ENCODE measurements at regions not wholly inside any gene's neighbourhood (a gene's known extent, or its start where the extent isn't known, plus 50 kb on each side); places are given as distances from the start of the nearest gene placed in this dataset.

DNA sequence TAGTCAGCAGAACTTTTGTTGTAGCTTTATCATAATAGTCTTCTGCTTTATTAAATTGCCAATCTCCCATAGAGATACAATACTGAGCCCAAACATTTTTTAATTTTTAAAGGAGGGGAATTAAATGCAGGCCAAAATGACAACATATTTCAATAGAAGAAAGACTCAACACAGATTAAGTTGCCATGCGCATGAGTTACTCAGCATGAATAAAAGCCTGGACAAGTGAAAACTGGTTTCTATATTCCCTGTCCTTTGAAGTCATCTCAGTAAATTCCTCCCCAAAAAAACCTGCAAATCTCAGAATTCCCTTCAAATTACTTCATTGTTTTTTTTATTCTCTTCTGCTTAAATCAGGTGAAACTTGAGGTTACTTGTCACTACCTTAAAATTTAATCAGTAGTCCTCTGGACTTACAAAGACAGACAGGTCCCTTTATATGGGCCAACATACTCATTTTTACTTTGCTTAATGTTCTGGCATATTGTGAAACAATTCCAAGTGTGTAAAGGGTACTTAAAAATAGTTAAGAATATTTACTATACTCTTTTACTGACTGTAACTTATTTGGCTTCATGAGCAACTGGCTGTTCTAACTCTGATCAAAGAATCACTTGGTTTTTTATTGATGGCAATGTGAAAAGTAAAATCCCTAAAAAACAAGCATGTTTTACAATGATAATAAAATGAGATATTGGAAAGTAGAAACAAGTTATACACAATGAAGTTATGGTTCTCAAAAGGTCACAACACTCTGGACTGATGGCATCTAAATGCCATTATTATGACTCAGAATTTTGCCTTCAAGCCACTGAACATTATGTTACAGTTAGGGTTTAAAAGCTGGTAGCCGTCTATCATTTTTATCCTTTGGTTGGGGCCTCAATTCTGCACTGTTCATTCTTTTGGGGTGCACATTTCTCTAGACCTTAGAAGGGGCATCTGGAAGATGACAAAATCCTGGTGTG lies 49.9 kb upstream of the COL21A1 start:
- Mint-ChIP-seq H3K27me3 (ENCODE audit: low read depth) (no peaks in the 10 kb centered on the region), H3K4me1 (ENCODE audit: low read depth) (no peaks in the 10 kb centered on the region), H3K9me3 (peaks cover 2% of the 10 kb centered on the region), H3K27ac (no peak overlapping the region), H3K4me3 (no peak overlapping the region), H3K36me3 (ENCODE audit: low read depth) (no peaks in the 10 kb centered on the region)
- CTCF ChIA-PET = interaction anchor here (0.7 kb wide), 1 partner anchor 717 kb away, joined by 5 read pairs; no protein-coding TSS in a partner anchor
- intact Hi-C loops (cut with micrococcal nuclease) = no loop called here
- no peak for DNase-seq
